ENCODE measurements at regions not wholly inside any gene's neighbourhood (a gene's known extent, or its start where the extent isn't known, plus 50 kb on each side); places are given as distances from the start of the nearest gene placed in this dataset.

DNA sequence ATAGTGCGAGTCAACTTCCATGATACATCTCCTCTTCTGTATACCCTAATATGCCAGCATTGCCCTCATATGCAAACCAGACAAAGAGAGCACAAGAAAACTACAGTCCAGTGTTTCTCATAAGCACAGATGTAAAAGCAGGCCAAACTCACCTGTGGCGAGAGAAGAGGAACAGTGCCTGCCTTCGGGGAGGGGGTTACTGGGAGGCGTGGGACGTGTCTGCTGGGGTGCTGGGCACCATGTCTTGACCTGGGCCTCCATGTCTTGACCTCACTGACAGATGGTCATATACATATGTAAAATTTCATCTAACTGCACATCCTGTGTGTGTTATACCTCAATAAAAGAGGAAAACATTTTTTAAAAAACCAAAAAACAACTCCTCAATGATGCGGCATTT lies 159.3 kb upstream of the PPP1R26 start:
- TF ChIP-seq, protein P1, sequence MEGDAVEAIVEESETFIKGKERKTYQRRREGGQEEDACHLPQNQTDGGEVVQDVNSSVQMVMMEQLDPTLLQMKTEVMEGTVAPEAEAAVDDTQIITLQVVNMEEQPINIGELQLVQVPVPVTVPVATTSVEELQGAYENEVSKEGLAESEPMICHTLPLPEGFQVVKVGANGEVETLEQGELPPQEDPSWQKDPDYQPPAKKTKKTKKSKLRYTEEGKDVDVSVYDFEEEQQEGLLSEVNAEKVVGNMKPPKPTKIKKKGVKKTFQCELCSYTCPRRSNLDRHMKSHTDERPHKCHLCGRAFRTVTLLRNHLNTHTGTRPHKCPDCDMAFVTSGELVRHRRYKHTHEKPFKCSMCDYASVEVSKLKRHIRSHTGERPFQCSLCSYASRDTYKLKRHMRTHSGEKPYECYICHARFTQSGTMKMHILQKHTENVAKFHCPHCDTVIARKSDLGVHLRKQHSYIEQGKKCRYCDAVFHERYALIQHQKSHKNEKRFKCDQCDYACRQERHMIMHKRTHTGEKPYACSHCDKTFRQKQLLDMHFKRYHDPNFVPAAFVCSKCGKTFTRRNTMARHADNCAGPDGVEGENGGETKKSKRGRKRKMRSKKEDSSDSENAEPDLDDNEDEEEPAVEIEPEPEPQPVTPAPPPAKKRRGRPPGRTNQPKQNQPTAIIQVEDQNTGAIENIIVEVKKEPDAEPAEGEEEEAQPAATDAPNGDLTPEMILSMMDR (IDR thresholded peaks at IDR 0.05), result no peak
- no peak for TF ChIP-seq EZH2 (IDR thresholded peaks at IDR 0.05; ENCODE audit: borderline replicate concordance, insufficient read depth, low read depth, low read length, poor library complexity, severe bottlenecking)
